GM23248 (cell line): ENCODE measurements at regions not wholly inside any gene's neighbourhood (a gene's known extent, or its start where the extent isn't known, plus 50 kb on each side); places are given as distances from the start of the nearest gene placed in this dataset.

ENCODE experiments used
- DNase-seq: peaks from one replicate; pipeline ENCODE4 v3.0.0-alpha.2; 2015
- H2AFZ ChIP-seq: fragments of 200-600 bp; sonication (generic); 2 replicates; pipeline ENCODE4 v1.6.1; 2016; ENCODE audit warnings: antibody characterized with exemption
- H3F3A ChIP-seq: fragments of 200-600 bp; sonication (generic); 2 replicates; pipeline ENCODE4 v1.6.1; 2016; ENCODE audit warnings: mild to moderate bottlenecking, antibody characterized with exemption, mixed run types; ENCODE audit not compliant: insufficient read depth
- H3K27ac ChIP-seq: fragments of 200-600 bp; sonication (generic); 2 replicates; pipeline ENCODE4 v1.5.1; 2016; ENCODE audit warnings: mild to moderate bottlenecking
- H3K27me3 ChIP-seq: fragments of 200-600 bp; sonication (generic); replicated peaks from 2 replicates; pipeline ENCODE4 v1.6.1; 2016; ENCODE audit warnings: mild to moderate bottlenecking; ENCODE audit not compliant: insufficient read depth
- H3K36me3 ChIP-seq: fragments of 200-600 bp; sonication (generic); 2 replicates; pipeline ENCODE4 v1.6.1; 2016; ENCODE audit warnings: low read depth, mild to moderate bottlenecking
- H3K4me1 ChIP-seq: fragments of 200-600 bp; sonication (generic); 2 replicates; pipeline ENCODE4 v1.6.1; 2016; ENCODE audit warnings: mild to moderate bottlenecking; ENCODE audit not compliant: insufficient read depth
- H3K4me2 ChIP-seq: fragments of 200-600 bp; sonication (generic); one replicate; pipeline ENCODE4 v1.6.1; 2016; ENCODE audit warnings: mild to moderate bottlenecking; ENCODE audit not compliant: unreplicated experiment
- H3K4me3 ChIP-seq: fragments of 200-600 bp; sonication (generic); 2 replicates; pipeline ENCODE4 v1.5.1; 2016; ENCODE audit warnings: mild to moderate bottlenecking
- H3K79me2 ChIP-seq: fragments of 200-600 bp; sonication (generic); 2 replicates; pipeline ENCODE4 v1.6.1; 2016; ENCODE audit warnings: mild to moderate bottlenecking; ENCODE audit not compliant: insufficient read depth
- H3K9ac ChIP-seq: fragments of 200-600 bp; sonication (generic); 2 replicates; pipeline ENCODE4 v1.6.1; 2016; ENCODE audit warnings: mild to moderate bottlenecking
- H3K9me2 ChIP-seq: fragments of 200-600 bp; sonication (generic); 2 replicates; pipeline ENCODE4 v1.6.1; 2016; ENCODE audit warnings: mixed run types, mild to moderate bottlenecking, moderate library complexity; ENCODE audit not compliant: insufficient read depth
- H3K9me3 ChIP-seq: fragments of 200-600 bp; sonication (generic); one replicate; pipeline ENCODE4 v1.6.1; 2017; ENCODE audit warnings: low read depth
- H4K20me1 ChIP-seq: fragments of 200-600 bp; sonication (generic); 2 replicates; pipeline ENCODE4 v1.6.0; 2016; ENCODE audit not compliant: insufficient read depth
- EZH2 ChIP-seq: fragments of 200-600 bp; sonication (generic); IDR thresholded peaks from 2 replicates; pipeline ENCODE4 v1.6.1; 2018; ENCODE audit warnings: antibody characterized with exemption, mild to moderate bottlenecking; ENCODE audit not compliant: insufficient read depth, poor library complexity, severe bottlenecking
- EZH2phosphoT487 ChIP-seq: fragments of 200-600 bp; sonication (generic); IDR thresholded peaks from 2 replicates; pipeline ENCODE4 v1.6.1; 2018; ENCODE audit warnings: antibody characterized with exemption, moderate library complexity, mild to moderate bottlenecking, low read depth; ENCODE audit not compliant: insufficient read depth
- WGBS, 2 experiments: methylation state at CpG; one replicate each; pipeline ENCODE4 v1.1.6; 2015 to 2017; ENCODE audit warnings: low lambda C conversion rate in 2 of 2, low coverage in 1 of 2; ENCODE audit errors: missing lambda C conversion rate in 2 of 2; 5-methylcytosine and 5-hydroxymethylcytosine counted together
- in situ Hi-C: fragments of 300-500 bp; cut with MboI; formaldehyde crosslinking; loops from 2 replicates; pipeline ENCODE4 v1.15.0; 2020

DNA sequence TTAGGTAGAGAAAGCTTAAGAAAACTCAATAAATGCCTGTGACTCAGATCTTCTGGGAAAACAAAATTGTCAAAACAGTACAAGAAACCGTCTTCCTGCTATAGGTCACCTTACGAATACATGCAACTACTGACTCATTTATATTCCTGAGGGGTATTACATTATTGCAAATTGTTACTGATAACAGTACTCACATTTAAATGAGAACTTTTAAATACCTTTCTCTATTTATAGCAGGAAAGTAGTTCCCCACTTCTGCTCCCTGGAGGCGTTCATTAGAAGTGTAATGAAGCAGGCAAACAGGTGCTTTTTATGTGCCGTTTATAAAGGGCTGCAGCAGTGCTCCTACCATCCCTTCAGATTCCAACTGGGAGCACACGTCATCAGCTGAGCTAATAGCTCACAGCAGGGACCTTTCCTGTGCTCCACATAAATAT is 65.1 kb upstream of the RPRM start:
- 4 to 8% methylated on average over 5 of the region's 5 CpGs for WGBS, 2 experiments

DNA sequence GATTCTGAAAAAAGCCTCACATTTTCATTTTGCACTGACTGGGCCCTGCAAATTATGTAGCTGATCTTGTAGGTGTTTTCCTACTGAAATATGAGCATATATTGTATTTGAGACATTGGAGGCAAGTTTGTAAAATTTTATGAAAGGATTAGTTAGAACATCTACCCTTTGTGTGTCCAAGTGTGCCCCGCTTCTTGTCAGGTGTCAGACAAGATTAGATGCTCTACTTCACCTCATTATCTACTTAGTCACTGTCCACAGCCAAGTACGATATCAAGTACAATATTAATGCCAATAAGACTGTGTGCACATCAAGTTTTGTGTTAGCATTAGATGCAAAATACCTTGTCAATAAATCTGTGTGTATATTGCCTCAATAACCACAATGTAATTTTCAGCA is 67.8 kb upstream of the RPRM start:
- DNase-seq, result no peak
- H3K4me3 ChIP-seq, result no peak overlapping the region
- no peaks in the 10 kb centered on the region for H3K4me1 ChIP-seq
- no peaks in the 10 kb centered on the region for H3K9me2 ChIP-seq
- no peaks in the 10 kb centered on the region for H3K79me2 ChIP-seq
- no peak overlapping the region for H3K9ac ChIP-seq
- H3F3A ChIP-seq, result no peaks in the 10 kb centered on the region
- in situ Hi-C loops, result no loop called here
- no peak overlapping the region for H3K27ac ChIP-seq
- TF ChIP-seq EZH2phosphoT487 (no peak), EZH2 (no peak)
- WGBS, 2 experiments, result 15 to 23% methylated on average over 2 of the region's 2 CpGs
- H4K20me1 ChIP-seq, result no peaks in the 10 kb centered on the region
- H2AFZ ChIP-seq, result no peak overlapping the region
- no peak overlapping the region for H3K4me2 ChIP-seq
- no peaks in the 10 kb centered on the region for H3K9me3 ChIP-seq
- H3K27me3 ChIP-seq, result no peaks in the 10 kb centered on the region
- no peaks in the 10 kb centered on the region for H3K36me3 ChIP-seq

More for the DNA sequence above, 65.1 kb upstream of the RPRM start:
- Histone ChIP-seq H3K36me3 (no peaks in the 10 kb centered on the region), H3K9me3 (no peaks in the 10 kb centered on the region), H3K4me1 (no peaks in the 10 kb centered on the region), H3K4me2 (no peak overlapping the region), H3K9ac (no peak overlapping the region), H4K20me1 (no peaks in the 10 kb centered on the region), H3K27me3 (no peaks in the 10 kb centered on the region), H3K27ac (no peak overlapping the region), H3K9me2 (no peaks in the 10 kb centered on the region), H3K79me2 (no peaks in the 10 kb centered on the region), H3K4me3 (no peak overlapping the region), H3F3A (no peaks in the 10 kb centered on the region), H2AFZ (no peak overlapping the region)
- in situ Hi-C loops, result no loop called here
- no peak for TF ChIP-seq EZH2
- TF ChIP-seq EZH2phosphoT487, result no peak
- DNase-seq, result no peak

DNA sequence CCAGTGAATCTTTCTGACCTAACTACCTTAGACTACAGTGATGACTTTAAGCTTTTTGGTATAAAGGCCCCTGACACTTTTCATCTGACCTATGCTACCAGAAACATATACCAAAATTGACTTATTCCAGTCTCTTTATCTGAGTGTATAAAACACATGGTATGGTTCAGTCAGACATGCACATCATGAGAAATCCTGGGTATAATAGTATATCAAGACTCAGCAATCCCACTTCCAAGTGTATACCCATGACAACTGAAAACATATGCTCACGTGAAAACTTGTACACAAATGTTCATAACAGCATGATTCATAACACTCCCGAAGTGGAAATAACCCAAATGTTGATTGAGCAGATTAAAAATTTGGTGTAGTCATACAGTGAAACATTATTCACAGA is 70.0 kb upstream of the RPRM start:
- Histone ChIP-seq H3K9ac (no peak overlapping the region), H2AFZ (no peak overlapping the region), H3K4me2 (no peak overlapping the region), H4K20me1 (no peaks in the 10 kb centered on the region), H3F3A (no peaks in the 10 kb centered on the region), H3K4me3 (no peak overlapping the region), H3K9me2 (no peaks in the 10 kb centered on the region), H3K79me2 (no peaks in the 10 kb centered on the region), H3K27me3 (no peaks in the 10 kb centered on the region), H3K4me1 (no peaks in the 10 kb centered on the region), H3K36me3 (no peaks in the 10 kb centered on the region), H3K27ac (no peak overlapping the region), H3K9me3 (no peaks in the 10 kb centered on the region)
- DNase-seq, result no peak
- in situ Hi-C loops, result no loop called here
- TF ChIP-seq EZH2 (no peak), EZH2phosphoT487 (no peak)
- WGBS, 2 experiments, result 6 to 7% methylated on average over 2 of the region's 2 CpGs

DNA sequence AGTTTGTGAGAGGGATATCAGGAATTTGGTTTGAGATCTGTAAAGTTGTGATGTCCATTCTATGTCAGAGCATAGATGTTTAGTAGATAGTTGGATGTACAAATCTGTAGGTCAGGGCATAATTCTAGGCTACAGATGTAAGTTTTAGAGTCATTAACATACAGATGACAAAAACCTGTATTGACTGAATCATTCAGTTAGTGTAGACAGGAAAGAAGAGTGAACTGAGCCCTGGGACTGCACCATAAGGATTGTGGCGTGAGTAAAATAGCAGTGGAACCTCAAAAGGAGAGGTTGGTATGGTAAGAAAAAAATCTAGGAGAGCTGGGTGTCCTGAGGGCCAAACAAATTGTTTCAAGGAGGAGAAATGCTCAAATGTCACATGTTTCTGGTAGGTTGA is 73.1 kb upstream of the RPRM start:
- 0 to 5% methylated on average over 1 of the region's 1 CpG for WGBS, 2 experiments
- TF ChIP-seq EZH2phosphoT487 (no peak), EZH2 (no peak)
- no peak overlapping the region for H3K4me3 ChIP-seq

DNA sequence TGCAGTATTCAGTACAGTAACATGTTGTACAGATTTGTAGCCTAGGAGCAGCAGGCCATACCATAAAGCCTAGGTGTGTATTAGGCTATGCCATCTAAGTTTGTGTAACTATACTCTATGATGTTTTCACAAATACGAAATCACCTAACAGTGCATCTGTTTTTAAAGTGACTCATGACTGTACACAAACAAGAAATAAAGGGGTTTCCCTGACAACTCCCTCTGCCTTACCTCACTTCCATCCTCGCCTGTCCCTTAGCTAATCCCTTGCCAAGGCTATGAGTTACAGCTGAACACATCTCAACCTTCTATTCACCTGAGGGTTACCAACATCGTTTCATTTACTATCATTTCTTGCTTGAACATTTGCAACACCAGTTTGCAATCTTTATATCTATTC is 78.6 kb upstream of the RPRM start:
- Histone ChIP-seq H3K27me3 (no peaks in the 10 kb centered on the region), H3K27ac (no peak overlapping the region), H4K20me1 (no peaks in the 10 kb centered on the region), H3K9me2 (no peaks in the 10 kb centered on the region), H2AFZ (no peak overlapping the region), H3K4me2 (no peak overlapping the region), H3K9me3 (no peaks in the 10 kb centered on the region), H3K36me3 (no peaks in the 10 kb centered on the region), H3K9ac (no peak overlapping the region), H3K4me3 (no peak overlapping the region), H3F3A (no peaks in the 10 kb centered on the region), H3K4me1 (no peaks in the 10 kb centered on the region), H3K79me2 (no peaks in the 10 kb centered on the region)
- no peak for TF ChIP-seq EZH2phosphoT487
- no peak for TF ChIP-seq EZH2
- 5 to 7% methylated on average over 3 of the region's 3 CpGs for WGBS, 2 experiments
- in situ Hi-C loops, result no loop called here
- DNase-seq, result no peak

More for the DNA sequence above, 73.1 kb upstream of the RPRM start:
- Histone ChIP-seq H3K9ac (no peak overlapping the region), H3K36me3 (no peaks in the 10 kb centered on the region), H3K4me2 (no peak overlapping the region), H3K4me1 (no peaks in the 10 kb centered on the region), H3K9me2 (no peaks in the 10 kb centered on the region), H3K27ac (no peak overlapping the region), H3K9me3 (no peaks in the 10 kb centered on the region), H3K27me3 (no peaks in the 10 kb centered on the region), H4K20me1 (no peaks in the 10 kb centered on the region), H2AFZ (no peak overlapping the region), H3F3A (no peaks in the 10 kb centered on the region), H3K79me2 (no peaks in the 10 kb centered on the region)
- no peak for DNase-seq
- in situ Hi-C loops, result no loop called here
